ENCODE measurements at regions not wholly inside any gene's neighbourhood (a gene's known extent, or its start where the extent isn't known, plus 50 kb on each side); places are given as distances from the start of the nearest gene placed in this dataset.

GRCh38 chr6:121652726-121653623 lies 217.5 kb downstream of the GJA1 start:
- TF ChIP-seq GATAD2B (IDR thresholded peaks at IDR 0.05; ENCODE audit: borderline replicate concordance) (no peak), ZNF146 (CRISPR knock-in tag; IDR thresholded peaks at IDR 0.05; ENCODE audit: unreplicated experiment) (no peak), ID3 (CRISPR knock-in tag; IDR thresholded peaks at IDR 0.05) (no peak), ID3 (tag; IDR thresholded peaks at IDR 0.05) (no peak), PHF20 (IDR thresholded peaks at IDR 0.05; ENCODE audit: partially characterized antibody) (no peak), RAD21 (CRISPR knock-in tag; conservative IDR thresholded peaks at IDR 0.05 in 1 of 2, IDR thresholded peaks at IDR 0.05 in 1 of 2) (no peak), MXI1 (IDR thresholded peaks at IDR 0.05; ENCODE audit: low read depth, low read length) (no peak), CREB1 (IDR thresholded peaks at IDR 0.05) (no peak), CREB1 (CRISPR knock-in tag; IDR thresholded peaks at IDR 0.05) (no peak), ZHX1 (conservative IDR thresholded peaks at IDR 0.05; ENCODE audit: low read length) (no peak), ZNF551 (CRISPR knock-in tag; IDR thresholded peaks at IDR 0.05) (no peak), CTCF (IDR thresholded peaks at IDR 0.05 in 2 of 3, conservative IDR thresholded peaks at IDR 0.05 in 1 of 3; ENCODE audit: insufficient read depth in 2 of 3, low read depth in 1 of 3, low read length in 3 of 3) (no peak)

Data from K562 (cell line).